GM06990 (cell line): ENCODE measurements at regions not wholly inside any gene's neighbourhood (a gene's known extent, or its start where the extent isn't known, plus 50 kb on each side); places are given as distances from the start of the nearest gene placed in this dataset.

Source experiments
- DNase-seq: peaks from one replicate; pipeline ENCODE4 v3.0.0-alpha.2; 2011; ENCODE audit not compliant: insufficient read length; ENCODE audit errors: extremely low read depth
- H3K27me3 ChIP-seq: replicated peaks from 2 replicates; pipeline ENCODE4 v1.6.0; 2011; ENCODE audit warnings: low read length; ENCODE audit not compliant: control insufficient read depth, insufficient read depth
- H3K36me3 ChIP-seq: 2 replicates; pipeline ENCODE4 v1.5.1; 2011; ENCODE audit warnings: low read length; ENCODE audit not compliant: control insufficient read depth, insufficient read depth
- H3K4me3 ChIP-seq: replicated peaks from 2 replicates; pipeline ENCODE4 v1.5.1; 2011; ENCODE audit warnings: low read depth, mild to moderate bottlenecking, control low read depth, low read length
- TF ChIP-seq, protein P1 (sequence below): IDR thresholded peaks from 2 replicates; pipeline ENCODE4 v1.5.1; 2011; ENCODE audit warnings: low read length, control low read depth, mild to moderate bottlenecking, inconsistent platforms; ENCODE audit not compliant: insufficient read depth, poor library complexity, severe bottlenecking

DNA sequence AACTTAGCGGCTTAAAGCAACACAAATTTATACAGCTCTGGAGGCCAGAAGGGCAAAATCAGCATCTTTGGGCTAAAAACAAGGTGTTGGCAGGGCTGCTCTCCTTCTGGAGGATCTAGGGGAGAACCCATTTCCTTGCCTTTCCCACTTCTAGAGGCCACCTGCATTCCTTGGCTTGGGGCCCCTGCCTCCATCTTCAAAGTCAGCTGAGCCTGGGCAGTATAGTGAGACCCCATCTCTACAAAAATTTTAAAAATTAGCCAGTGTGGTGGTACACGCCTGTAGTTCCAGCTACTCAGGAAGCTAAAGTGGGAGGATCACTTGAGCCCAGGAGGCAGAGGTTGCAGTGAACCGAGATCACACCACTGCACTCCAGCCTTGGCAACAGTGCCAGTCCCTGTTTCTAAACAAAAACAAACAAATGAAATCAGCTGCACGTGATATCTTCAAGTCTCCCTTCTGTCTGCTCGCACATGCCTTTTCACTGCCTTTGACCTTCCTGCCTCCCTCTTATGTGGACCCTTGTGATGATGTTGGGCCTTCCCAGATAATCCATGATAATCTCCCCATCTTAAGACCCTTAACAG lies 200.6 kb downstream of the ZFP36L2 start:
- DNase-seq, result no peak
- no peaks in the 10 kb centered on the region for H3K36me3 ChIP-seq
- TF ChIP-seq, protein P1, sequence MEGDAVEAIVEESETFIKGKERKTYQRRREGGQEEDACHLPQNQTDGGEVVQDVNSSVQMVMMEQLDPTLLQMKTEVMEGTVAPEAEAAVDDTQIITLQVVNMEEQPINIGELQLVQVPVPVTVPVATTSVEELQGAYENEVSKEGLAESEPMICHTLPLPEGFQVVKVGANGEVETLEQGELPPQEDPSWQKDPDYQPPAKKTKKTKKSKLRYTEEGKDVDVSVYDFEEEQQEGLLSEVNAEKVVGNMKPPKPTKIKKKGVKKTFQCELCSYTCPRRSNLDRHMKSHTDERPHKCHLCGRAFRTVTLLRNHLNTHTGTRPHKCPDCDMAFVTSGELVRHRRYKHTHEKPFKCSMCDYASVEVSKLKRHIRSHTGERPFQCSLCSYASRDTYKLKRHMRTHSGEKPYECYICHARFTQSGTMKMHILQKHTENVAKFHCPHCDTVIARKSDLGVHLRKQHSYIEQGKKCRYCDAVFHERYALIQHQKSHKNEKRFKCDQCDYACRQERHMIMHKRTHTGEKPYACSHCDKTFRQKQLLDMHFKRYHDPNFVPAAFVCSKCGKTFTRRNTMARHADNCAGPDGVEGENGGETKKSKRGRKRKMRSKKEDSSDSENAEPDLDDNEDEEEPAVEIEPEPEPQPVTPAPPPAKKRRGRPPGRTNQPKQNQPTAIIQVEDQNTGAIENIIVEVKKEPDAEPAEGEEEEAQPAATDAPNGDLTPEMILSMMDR, result no peak
- no peaks in the 10 kb centered on the region; the same call in 1 of the 2 replicates for H3K27me3 ChIP-seq
- H3K4me3 ChIP-seq, result no peak overlapping the region

DNA sequence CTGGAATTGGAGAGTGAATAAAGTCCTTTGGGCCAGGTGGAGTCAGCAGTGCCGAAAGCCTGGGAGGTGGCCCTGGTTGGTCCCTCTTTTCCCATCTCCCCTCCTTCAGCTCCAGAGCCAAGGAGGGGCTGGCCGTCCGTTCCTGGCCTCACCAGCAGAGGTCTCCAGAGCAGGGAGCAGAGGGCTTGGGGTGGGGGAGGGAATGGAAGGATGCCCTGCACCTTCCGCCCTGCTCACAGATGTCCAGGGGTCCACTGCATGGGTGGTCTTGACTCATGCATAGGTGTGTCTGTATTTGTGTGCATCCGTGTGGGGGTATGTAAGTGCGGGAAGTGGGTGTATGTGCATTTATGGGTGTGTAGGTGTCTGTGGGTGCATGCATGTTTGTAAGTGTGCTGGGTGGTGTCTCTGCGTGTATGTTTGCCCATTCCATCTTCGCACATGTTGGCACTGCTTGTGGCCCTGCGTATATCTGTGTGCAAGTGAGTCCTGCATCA lies 201.8 kb downstream of the ZFP36L2 start:
- TF ChIP-seq, protein P1, result peak; percentile 89
- no peaks in the 10 kb centered on the region for H3K36me3 ChIP-seq
- no peaks in the 10 kb centered on the region; the same call in 1 of the 2 replicates for H3K27me3 ChIP-seq
- no peak overlapping the region for H3K4me3 ChIP-seq
- DNase-seq, result no peak

- H3K4me3 ChIP-seq, result no peak overlapping the region
- H3K27me3 ChIP-seq, result no peaks in the 10 kb centered on the region; the same call in 1 of the 2 replicates
- TF ChIP-seq, protein P1, result no peak
- no peak for DNase-seq
- H3K36me3 ChIP-seq, result no peaks in the 10 kb centered on the region
These were observed 202.5 kb downstream of the ZFP36L2 start for GRCh38 chr2:43023791-43024514.

DNA sequence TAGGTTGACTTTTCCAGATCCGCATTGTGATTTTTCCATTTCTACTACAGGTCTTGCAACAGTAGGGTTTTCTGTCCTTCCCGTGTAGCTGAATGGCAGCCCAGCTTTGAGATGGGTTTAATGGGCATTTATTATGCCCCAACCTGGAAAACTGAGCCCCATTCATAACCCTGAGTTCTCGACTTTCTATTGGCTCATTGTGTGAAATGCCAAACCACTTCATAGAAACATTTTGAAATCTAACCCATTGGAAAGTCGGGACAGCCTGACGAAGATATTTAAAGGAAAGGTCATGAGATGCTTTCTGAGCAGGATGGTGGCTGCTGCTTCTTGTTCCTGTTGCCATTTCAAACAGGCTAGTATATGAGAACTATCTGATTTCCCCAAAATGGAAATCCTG lies 203.5 kb downstream of the ZFP36L2 start:
- no peak for DNase-seq
- no peaks in the 10 kb centered on the region; the same call in 1 of the 2 replicates for H3K27me3 ChIP-seq
- TF ChIP-seq, protein P1, result no peak

GRCh38 chr2:43021791-43022509 lies 204.5 kb downstream of the ZFP36L2 start:
- no peak overlapping the region for H3K4me3 ChIP-seq
- no peak for DNase-seq

More for the DNA sequence above, 203.5 kb downstream of the ZFP36L2 start:
- Histone ChIP-seq H3K4me3 (no peak overlapping the region), H3K36me3 (no peaks in the 10 kb centered on the region)

More at GRCh38 chr2:43021791-43022509, 204.5 kb downstream of the ZFP36L2 start:
- Histone ChIP-seq H3K36me3 (no peaks in the 10 kb centered on the region), H3K27me3 (no peaks in the 10 kb centered on the region; the same call in 1 of the 2 replicates)
- TF ChIP-seq, protein P1, result no peak
